VCaP (cell line): ENCODE measurements at regions not wholly inside any gene's neighbourhood (a gene's known extent, or its start where the extent isn't known, plus 50 kb on each side); places are given as distances from the start of the nearest gene placed in this dataset.

ENCODE experiments used
- H3K27ac ChIP-seq: fragments of 450-650 bp; 2 replicates; pipeline ENCODE4 v1.5.1; 2017
- CTCF ChIP-seq: fragments of 450-650 bp; conservative IDR thresholded peaks from 2 replicates; pipeline ENCODE4 v1.5.1; 2017; ENCODE audit warnings: mild to moderate bottlenecking, moderate library complexity

- no peak for TF ChIP-seq CTCF
- no peak overlapping the region for H3K27ac ChIP-seq
Observed at GRCh38 chr13:87940776-87941175, 269.6 kb downstream of the SLITRK5 start.

DNA sequence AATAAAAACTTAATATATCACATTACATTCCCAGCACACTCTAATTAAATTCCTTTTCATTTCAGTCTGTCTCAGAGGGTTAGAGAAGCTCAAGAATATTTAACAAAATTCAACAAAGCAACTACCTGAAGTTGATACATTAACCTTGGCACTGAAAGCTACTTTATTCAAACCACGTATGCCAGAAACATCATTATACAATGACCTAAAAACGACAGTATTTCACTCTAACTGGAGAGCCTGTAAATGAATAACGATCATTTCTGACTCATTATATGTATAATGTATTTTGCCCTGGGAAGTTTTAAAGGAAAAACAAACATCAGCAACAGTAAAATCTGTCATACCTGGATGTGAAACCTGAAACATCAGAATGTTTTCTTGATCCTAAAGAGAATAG lies 270.1 kb downstream of the SLITRK5 start:
- no peak overlapping the region for H3K27ac ChIP-seq
- TF ChIP-seq CTCF = no peak

DNA sequence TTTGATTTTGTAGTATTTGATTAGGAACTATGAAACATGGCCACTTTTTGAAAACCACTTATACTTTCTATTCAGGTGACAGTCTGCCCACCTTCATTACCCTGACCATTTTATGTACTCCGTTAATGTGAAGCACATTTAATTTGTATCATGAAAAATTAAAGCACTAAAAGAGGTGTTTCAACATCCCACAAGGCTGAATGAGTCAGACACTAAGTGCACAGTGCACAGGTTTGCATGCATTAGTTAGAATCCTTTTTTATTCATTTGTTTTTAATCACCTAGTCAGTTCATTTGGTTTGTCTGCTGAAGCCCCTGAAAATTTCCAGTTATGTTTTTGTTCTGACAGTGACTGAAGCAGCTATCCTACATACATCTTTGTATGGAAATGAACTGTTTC lies 271.0 kb downstream of the SLITRK5 start:
- no peak for TF ChIP-seq CTCF
- H3K27ac ChIP-seq = no peak overlapping the region

DNA sequence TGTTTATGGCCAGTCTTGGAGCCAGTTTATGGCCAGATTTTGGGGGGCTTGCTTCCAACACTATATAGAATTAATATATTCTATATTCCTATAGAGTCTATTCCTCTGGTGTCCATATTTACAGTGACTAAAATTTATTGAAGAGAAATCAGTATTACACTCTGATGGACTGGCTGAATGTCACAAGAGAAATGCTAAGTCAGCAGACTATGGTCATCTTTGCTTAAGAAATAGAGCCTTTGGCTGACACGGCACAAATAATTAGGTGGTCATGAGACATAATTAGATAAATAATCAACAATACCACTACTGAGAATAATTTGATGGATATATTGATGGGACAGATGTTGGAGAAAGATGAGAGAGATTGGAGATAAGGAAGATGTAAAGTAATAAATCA lies 272.9 kb downstream of the SLITRK5 start:
- no peak overlapping the region for H3K27ac ChIP-seq
- TF ChIP-seq CTCF = no peak

- no peak for TF ChIP-seq CTCF
Observed at GRCh38 chr13:87952377-87952776, 281.2 kb downstream of the SLITRK5 start.

DNA sequence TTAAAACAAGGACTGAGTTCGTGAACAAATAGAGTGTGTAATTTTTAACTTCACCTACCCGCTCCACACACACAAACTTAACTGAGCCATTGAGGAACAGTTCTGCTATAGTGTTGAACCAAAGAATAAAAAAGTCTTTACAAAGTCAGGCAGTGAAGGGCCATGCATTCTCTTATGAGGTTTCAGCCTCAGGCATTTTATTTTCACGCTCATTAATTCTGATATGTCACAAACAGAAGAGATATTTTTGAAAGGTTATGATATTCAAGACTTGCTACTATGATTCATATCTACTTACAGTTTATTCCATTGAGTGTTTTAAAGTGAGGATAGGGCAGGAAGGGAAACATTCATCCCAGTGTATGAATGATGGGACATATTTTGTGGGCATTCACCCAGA lies 282.2 kb downstream of the SLITRK5 start:
- no peak for TF ChIP-seq CTCF
- H3K27ac ChIP-seq = no peak overlapping the region

More at GRCh38 chr13:87952377-87952776, 281.2 kb downstream of the SLITRK5 start:
- H3K27ac ChIP-seq = no peak overlapping the region

DNA sequence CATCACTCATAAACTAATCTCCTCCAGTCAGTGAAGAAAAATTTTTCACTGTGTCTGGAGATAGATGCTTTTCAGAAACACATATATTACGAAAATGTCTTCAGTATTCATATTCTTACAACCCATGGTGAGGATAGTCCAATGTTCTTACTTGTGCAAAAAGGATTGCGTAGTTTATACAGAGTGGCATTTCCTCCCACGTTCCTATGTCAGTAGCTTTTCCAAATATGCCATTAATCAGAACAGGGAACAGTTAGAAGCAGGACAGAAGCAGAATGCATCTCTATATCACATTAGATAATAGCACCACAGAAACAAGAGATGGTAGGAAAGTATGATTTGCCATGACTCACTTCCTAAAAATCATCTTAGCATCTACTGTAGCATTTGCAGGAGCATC lies 282.9 kb downstream of the SLITRK5 start:
- TF ChIP-seq CTCF = no peak

GRCh38 chr13:87961546-87961945 lies 290.4 kb downstream of the SLITRK5 start:
- no peak for TF ChIP-seq CTCF
- H3K27ac ChIP-seq = no peak overlapping the region

More for the DNA sequence above, 282.9 kb downstream of the SLITRK5 start:
- H3K27ac ChIP-seq = no peak overlapping the region
